Daoy (cell line): ENCODE measurements at regions not wholly inside any gene's neighbourhood (a gene's known extent, or its start where the extent isn't known, plus 50 kb on each side); places are given as distances from the start of the nearest gene placed in this dataset.
"Not testable (repeated sequence)": the region's sequence is repeated elsewhere in the genome, so short reads cannot be mapped to it uniquely, and the experiment has no call there.

Experiments
- DNase-seq: peaks from one replicate; pipeline ENCODE4 v3.0.0-alpha.2; 2015; ENCODE audit warnings: low read depth

DNA sequence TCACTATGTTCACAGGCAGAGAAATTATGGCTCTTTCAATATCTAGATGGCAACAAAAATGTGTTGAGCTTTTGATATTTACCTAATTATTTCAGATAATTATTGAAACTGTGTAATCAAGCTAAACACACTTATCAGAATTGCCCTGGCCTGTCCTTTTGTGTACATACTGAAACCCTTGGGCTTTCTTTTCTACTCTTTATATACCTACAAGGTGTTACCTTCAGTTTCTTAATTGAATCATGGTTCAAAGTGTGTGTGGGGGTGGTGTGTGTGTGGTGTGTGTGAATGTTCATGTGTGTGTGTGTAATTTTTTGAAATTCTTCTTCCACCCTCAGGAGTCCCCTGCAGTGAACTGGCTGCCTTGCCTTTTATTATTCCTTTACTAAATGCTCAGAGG is 506.8 kb upstream of the SOX9 start:
- DNase-seq: no peak

DNA sequence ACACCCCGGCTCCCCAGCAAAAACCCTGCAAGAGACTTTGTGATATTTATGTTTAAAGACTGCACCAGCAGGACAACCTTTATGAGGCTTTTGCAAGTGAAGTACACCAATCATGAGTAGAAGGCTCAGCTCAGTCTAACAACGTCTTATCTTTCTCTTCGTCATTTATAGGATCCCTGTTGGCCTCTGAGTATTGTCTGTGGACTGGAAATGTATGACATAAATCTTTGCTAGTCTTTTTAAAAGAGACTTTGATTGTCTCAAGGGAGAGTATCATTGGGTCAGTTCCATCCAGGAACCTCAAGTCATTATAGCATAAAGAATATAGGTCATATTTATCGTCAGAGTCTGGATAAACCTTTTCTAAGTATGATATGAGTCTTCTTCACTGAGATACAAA is 505.0 kb upstream of the SOX9 start:
- no peak for DNase-seq

DNA sequence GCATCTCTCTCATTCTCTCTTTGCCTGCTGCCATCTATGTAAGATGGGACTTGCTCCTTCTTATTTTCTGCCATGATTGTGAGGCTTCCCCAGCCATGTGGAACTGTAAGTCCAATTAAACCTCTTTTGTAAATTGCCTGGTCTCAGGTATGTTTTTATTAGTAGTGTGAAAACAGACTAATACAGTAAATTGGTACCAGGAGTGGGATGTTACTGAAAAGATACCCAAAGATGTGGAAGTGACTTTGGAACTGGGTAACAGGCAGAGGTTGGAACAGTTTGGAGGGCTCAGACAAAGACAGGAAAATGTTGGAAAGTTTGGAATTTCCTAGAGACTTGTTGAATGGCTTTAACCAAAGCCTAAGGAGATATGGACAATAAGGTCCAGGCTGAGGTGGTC is 503.1 kb upstream of the SOX9 start:
- not testable (repeated sequence) for DNase-seq

DNA sequence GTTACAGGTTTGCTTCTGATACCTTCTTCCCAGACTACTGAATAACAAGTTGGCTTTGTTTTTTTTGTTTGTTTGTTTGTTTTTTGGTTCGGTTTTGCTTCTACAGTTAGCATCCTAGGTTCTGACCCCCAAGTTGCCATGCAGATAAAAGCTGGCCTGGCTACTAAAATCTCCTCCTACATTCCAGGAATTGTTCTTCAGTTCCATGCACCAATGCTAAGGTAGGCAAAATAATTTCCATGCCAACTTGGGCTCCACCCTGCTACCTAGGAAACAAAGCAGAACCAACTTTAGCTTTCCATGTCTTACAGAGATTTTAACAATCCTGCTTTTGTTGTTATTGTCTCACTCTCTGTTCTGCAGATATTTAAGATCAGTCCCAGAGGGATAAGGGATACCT is 495.5 kb upstream of the SOX9 start:
- no peak for DNase-seq

DNA sequence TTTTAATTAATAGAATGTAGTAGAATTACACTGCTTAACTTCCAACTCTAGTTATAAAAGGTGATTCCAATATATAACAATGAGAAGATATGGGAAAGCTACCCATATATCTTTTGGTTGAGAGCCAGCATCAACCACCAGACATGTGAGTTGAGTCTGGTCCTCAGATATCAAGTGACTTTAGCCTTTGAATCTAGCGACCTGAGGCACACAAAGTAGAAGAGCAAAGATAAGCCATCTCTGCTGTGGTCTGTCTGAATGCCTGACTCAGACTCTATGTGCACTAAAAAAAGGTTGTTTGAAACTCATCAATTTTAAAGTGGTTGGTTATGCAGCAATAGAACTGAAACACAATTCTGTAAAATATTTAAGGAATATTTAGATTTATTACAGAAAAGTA is 492.5 kb upstream of the SOX9 start:
- peak; percentile 34 for DNase-seq

DNA sequence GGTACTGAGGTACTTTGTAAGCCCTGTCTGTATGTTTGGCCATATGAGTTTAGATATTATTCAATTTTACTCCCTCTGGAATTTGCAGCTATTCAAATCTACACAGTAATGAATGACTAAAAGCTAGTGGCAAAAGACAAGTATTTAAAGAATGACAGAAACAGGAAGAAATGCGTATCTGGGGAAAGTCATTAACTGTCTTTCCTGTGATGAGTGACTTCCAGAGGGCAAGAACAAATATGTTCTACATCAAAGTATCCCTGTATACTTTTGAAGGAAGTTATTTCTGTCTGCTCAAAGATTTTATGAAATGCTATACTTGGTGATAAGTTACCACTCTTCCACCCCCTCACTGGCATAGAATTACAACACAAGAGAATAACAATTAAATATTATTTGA is 489.3 kb upstream of the SOX9 start:
- peak; percentile 17 for DNase-seq

DNA sequence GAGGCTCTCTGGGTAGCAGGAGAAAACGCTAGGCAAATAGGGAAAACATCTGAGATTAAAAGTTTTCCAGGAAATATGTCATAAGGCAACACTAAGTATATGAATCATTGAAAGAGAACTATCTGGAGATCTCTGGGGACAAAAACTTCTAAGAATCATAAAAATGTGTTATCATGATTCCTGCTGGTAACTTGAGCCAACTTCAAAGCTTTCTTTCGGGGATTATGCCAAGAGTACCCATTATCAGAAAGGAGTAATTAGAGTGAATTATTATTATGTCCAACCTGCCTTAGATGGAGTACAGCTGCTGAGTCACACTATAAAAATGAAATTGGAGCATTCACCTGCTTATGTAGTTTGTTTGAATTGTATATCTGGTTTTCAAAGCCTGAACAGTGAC is 488.5 kb upstream of the SOX9 start:
- peak; percentile 42 for DNase-seq

DNA sequence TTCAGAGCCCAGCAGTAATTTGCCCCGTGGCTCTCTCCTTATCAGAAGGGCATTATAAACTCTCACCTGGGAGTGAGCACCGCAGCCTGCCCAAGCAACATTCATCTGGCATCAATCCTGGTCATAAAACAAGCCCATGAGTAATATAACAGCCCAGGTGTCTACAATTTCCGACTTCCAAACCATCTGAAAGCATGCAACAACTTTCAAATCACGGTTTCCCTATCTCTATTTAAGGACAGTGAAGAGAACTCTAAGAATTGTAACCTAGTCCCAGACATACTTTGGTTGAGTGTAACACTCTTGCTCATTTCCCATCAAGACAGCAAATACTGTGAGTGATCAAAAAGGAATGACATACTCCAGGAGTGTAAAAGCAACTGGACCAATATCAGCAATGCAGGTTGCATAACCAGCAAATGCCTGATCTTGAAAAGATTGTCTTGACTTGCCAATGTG is 487.4 kb upstream of the SOX9 start:
- DNase-seq: peak; percentile 56

DNA sequence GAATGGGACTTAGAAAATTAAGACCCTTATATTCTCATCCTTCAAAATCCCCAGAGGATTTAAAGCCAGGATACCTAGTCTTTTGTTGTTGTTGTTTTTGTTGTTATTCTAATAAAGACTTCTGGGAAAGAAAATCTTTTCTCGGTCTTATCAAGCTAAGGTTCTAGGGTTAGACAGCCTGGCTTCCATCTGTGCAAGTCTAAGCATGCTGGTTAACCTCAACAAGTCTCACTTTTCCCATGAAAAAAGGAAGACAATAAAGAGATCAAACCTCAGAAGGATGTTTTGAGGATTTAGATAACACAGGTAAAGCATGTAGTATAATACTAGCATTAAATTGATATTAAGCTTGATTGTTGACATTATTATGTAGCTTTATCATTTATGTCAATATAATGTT is 486.4 kb upstream of the SOX9 start:
- DNase-seq: no peak

DNA sequence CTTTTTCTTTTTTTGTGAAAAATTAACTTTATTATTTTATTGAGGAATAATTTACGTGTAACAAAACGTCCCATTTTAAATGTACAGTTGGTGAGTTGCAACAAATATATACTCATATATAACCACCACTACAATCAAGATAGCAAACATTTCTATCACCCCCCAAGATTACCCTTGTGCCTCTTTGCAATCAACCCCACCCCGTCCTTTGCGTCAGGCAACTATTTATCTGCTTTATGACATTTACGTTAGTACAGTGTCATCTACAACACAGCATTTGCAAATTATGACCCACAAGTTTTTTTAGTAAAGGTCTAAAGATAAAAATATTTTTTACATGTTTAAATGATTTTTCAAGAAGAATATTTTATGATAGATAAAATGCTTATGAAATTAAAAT is 485.6 kb upstream of the SOX9 start:
- no peak for DNase-seq

DNA sequence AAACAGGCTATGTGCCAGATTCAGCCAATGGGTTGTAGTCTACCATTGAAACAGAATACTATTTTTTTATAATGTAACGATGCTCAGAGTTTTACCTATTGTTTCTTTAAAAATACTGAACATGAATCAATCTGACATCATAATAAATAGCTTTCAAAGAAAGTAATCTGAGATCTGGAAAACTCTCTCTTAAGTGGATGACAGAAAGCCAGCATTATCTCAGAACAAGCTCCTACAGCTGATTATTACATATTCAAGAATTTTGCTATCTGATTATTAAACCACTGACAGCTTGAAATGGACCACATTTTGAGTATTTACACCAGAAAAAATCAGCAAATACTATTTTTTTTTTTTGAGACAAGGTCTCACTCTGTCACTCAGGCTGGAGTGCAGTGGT is 484.2 kb upstream of the SOX9 start:
- DNase-seq: no peak

DNA sequence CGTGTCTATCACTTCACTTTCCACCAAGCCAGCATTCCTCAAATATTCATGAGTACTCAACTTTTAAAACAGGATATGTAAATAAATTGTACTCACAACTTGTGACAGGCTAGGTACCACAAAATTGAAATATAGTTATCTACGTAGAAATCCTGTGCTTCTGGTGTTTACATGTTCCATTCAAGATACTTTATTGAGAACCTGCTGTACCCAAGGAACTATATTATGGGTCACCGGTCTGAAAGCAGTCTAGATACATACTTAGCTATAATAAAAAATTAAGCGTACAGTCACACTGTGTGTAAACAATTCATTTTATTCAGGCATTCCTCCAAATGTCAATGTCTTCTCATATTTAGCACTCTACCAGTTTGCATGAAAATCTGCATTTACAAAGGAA is 482.2 kb upstream of the SOX9 start:
- no peak for DNase-seq

DNA sequence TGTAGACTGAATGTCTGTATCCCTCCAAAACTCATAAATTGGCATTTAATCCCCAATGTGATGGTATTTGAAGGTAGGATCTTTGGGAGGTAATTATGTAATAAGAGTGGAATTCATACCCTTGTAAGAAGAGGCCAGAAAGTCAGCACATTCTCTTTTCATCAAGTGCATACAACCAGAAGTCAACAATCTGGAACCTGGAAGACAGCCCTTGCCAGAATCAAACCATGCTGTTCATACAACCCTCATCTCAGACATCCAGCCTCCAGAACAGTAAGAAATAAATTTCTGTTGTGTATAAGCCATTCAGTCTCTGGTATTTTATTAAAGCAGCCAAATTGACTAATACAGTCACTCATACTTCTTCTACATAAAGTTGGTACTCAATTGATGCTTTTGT is 481.0 kb upstream of the SOX9 start:
- DNase-seq: no peak

DNA sequence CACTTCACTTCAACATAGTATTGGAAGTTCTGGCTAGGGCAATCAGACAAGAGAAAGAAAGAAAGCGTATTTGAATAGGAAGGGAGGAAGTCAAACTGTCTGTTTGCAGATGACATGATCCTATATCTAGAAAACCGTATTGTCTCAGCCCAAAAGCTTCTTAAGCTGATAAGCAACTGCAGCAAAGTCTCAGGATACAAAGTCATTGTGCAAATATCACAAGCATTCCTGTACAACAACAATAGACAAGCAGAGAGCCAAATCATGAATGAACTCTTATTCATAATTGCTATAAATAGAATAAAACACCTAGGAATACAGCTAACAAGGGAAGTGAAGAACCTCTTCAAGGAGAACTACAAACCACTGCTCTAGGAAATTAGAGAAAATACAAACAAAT is 473.9 kb upstream of the SOX9 start:
- not testable (repeated sequence) for DNase-seq

DNA sequence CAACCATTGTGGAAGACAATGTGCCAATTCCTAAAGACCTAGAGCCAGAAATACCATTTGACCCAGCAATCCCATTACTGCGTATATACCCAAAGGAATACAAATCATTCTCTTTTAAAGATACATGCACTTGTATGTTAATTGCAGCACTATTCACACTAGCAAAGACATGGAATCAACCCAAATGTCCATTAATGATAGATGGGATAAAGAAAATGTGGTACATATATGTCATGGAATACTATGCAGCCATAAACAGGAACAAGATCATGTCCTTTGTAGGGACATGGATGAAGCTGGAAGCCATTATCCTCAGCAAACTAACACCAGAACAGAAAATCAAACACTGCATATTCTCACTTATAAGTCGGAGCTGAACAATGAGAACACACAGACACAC is 472.5 kb upstream of the SOX9 start:
- not testable (repeated sequence) for DNase-seq

DNA sequence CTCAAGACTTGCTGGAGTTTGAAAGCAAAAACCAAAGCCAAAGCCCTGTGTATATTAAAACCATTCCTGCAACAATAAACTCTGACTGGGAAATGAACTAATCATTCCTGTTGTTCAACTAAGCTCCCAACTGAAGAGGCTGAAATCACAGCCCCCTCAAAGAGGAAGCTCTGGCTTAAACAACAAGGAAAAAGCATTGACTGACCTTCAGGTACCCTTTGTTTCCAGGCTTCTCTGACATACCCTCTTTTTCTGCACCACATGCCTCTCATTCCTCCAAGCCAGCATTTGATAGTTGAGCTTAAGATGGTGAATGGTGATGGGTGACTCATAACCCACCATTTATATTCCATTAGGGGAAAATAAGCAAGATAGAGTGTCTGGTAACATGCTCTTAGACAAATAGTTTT is 470.9 kb upstream of the SOX9 start:
- DNase-seq: peak; percentile 4

DNA sequence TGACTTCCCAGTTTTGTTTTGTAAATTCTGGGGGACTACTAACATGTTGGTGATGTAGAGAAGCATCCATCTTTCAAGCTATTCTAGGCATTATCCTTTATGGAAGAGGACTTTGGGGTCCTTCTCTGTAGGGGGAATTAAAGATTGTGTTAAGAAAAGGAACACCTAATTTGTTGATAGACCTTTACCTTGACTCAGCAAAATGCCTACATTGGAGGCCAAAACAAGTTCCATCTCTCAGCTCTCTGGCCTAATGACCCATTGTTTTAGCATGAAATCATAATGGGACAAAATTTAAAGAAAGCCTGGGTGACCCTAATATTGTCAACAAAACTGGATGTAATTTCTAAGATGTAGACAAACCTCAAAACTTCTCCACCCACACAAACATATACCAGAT is 465.3 kb upstream of the SOX9 start:
- DNase-seq: no peak

DNA sequence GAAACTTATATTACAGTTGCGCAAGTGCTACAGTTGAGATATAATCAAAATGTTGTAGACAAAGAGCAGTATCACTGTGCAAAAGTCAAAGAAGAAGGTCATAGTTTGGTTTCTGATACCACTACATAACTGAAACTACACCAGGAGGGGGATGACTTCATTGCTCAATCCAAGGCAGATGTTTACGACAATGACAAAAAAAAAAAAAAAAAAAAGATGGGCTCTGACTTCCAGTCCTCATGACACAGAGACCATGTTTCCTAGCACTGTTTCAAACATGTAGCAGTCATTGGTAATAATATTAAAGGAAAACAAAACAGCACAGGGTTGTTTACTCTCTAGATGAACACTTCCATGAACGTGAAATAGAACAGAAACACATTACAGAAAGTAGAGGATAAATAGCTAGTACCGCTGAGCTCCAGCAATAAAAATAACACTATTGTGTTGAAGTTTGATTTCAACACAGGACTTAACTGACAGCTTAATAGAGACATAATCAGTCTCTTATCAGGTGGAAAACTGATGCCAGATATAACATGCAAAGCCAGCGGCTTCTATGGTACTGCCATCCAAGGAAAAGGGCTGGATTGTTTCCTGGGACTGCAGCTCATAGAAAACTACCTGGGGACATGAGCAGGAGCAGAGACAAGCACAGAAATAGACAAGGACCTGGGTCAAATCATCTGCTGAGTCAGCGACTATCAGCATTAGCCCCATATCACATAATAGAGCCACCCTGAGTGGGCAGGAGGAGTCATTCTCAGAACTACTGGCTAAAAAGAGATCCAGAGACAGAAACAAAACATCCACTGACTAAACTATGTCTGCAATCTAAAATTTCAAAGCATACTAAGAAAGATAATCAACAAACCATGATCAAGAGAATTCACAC is 463.6 kb upstream of the SOX9 start:
- no peak for DNase-seq

DNA sequence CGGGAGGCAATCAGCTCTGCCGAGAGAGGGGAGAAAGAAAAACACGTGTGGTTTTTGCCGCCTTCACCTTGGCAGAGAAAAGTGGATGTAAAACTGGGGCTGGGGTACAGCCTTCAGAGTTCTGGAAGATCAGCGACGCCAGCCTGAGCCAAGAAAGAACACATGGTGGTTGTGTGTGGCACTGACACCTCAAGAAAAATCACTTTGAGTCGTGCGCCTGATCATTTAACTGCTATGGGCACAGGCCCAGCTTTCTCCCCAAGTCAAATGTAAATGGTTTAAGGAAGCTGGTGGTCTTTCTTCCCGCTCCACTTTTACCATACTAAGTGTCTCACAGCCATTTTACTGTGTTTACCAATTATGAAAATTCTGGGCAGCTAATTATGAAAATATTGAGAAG is 461.8 kb upstream of the SOX9 start:
- no peak for DNase-seq

DNA sequence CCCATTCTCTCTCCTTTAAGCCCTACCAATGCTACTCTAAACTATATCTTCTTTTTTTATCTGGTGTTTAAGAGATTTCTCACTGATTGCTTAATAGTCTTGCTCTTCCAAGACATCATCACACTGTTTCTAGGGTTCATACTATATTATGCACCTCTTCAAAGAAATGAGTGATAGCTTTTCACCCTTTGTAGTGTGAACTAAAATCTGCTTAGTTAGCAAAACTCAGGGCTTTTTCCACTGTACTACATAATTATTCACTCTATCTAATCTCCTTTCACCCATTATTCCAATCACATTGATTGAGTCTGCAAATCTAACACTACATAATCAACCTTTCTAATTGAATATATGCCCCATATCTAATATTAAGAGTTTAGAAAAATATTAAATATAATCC is 456.0 kb upstream of the SOX9 start:
- DNase-seq: no peak

DNA sequence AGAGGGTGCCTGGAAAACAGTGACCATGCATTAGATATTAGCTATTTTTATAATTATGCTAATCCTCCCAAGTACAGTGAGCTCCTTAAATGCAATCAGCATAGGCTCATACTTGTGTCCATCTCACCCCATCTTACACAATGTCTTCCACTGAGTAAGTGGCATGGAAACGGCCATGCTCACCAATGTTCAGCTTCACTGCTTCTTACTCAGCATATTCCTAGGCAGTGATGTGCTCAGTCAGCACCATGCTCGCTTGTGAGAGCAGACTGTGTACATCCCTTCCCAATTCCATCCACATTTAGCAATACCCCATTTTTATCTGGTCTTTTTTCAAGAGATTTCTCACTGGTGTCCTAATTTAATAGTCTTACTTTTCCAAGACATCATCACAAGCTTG is 454.8 kb upstream of the SOX9 start:
- DNase-seq: no peak

DNA sequence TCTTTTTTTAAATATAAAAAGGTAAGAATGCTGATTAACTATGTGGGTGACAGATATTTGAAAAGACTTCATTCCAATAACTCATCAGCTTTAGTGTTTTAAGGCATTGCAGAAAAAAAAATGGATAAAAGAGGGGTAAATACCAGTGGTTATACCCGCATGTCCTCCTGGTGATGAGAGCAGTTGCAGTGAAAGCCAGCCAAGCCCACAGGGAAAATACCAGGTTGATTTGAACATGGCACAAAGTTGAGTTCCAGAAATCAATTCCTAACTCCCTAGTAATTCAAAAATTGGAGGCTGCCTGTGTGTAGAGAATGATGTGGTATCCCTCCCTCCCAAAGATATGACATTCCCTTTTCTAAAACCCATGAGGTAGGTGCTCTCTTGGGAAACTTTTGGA is 453.2 kb upstream of the SOX9 start:
- DNase-seq: no peak

DNA sequence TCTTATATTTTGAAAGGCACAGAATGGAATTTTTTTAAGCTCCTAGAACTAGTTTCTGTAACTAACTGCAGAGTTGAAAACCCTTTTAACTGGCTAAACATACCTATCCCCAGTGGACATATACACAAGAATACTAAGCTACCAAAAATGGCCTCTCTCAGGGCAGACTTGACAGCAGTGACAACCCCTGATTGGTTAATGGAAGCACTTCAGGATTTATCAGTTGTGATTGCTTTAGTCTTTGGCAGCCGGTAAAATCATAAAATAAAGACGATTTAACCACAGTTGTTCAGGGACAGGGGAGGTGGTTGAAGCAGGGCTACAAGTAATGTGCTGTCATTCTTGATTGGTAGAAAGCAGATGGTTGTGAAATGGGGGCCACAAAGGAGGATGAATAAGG is 452.0 kb upstream of the SOX9 start:
- DNase-seq: no peak

DNA sequence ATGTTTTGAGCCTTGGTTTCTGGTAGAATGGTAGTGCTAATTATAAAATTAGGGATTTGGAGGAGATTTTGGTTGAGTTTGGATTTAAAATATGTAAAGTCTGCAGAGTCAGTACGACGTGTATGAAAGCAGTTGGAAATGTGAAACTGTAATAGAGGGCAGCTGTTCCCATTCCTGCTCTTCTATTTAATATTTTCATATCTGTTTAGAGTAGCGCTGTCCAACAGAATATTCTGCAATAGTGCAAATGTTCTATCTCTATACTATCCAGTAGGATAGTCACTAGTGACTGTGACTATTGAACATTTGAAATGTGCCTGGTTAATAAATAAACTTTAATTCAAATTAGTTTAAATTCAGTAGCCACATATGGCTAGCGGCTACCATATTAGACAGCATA is 443.4 kb upstream of the SOX9 start:
- DNase-seq: no peak
